HEK293T (cell line): ENCODE measurements at regions not wholly inside any gene's neighbourhood (a gene's known extent, or its start where the extent isn't known, plus 50 kb on each side); places are given as distances from the start of the nearest gene placed in this dataset.

Source experiments
- CTBP1 ChIP-seq: fragments of 450-650 bp; IDR thresholded peaks from 2 replicates; pipeline ENCODE4 v1.6.1; 2016; ENCODE audit warnings: borderline replicate concordance
- FOXM1 ChIP-seq: fragments of 450-650 bp; IDR thresholded peaks from 2 replicates; pipeline ENCODE4 v1.6.1; 2017; ENCODE audit warnings: mild to moderate bottlenecking, borderline replicate concordance
- HDGF ChIP-seq: fragments of 450-650 bp; IDR thresholded peaks from 2 replicates; pipeline ENCODE4 v1.6.1; 2017; ENCODE audit warnings: antibody characterized with exemption, borderline replicate concordance
- L3MBTL2 ChIP-seq: fragments of 450-650 bp; conservative IDR thresholded peaks from 2 replicates; pipeline ENCODE4 v1.6.1; 2016; ENCODE audit warnings: mild to moderate bottlenecking
- NFRKB ChIP-seq: fragments of 450-650 bp; IDR thresholded peaks from 2 replicates; pipeline ENCODE4 v1.6.1; 2016; ENCODE audit warnings: mild to moderate bottlenecking, moderate library complexity

DNA sequence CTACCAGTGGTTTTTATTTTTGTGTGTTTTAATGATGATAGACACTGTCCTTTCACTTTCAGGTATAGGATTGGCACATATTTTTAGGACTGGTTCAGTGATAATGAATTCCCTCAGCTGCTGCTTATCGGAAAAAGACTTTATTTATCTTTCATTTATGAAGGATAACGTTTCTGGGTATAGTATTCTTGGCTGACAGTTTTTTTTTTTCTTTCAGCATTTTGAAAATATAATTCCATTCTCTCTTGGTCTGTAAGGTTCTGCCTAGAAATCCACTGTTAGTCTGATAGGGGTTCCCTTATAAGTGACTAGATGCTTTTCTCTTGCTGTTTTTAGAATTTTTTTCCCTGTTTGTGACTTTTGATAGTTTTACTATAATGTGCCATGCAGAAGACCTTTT lies 313.1 kb downstream of the TENT5A start:
- TF ChIP-seq L3MBTL2: no peak
- no peak for TF ChIP-seq CTBP1
- no peak for TF ChIP-seq FOXM1
- no peak for TF ChIP-seq HDGF
- no peak for TF ChIP-seq NFRKB
